ENCODE measurements at regions not wholly inside any gene's neighbourhood (a gene's known extent, or its start where the extent isn't known, plus 50 kb on each side); places are given as distances from the start of the nearest gene placed in this dataset.
A peak's percentile ranks its signal among the peaks of the same experiment; 100 is the strongest.

DNA sequence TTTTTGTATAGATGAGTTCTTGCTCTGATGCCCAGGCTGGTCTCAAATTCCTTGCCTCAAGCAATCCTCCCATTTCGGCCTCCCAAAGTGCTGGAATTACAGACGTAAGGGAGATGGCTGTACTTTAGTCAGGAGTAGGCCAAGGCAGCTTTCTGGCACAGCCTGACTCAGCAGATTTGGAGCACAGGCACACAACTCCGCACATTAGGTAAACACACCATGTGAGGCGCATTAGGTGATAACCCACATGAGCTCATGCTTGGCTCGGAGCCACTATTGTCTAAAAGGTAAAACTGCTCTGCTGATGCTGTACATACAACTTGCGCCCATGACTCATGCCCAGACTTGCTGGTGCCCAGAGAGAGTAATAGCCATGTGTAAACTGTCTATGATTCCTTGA lies 1157.9 kb downstream of the TAF11L14 start:
- H3K27me3 ChIP-seq (replicated peaks in 1 of 4; ENCODE audit: control insufficient read depth in 3 of 4, extremely low read depth in 1 of 4, insufficient read depth in 3 of 4, low read length in 3 of 4): no peaks in the 10 kb centered on the region
- DNase-seq (ENCODE audit: low read depth in 1 of 2, low spot score in 2 of 2): no peak
- no peak for FAIRE-seq

More for the DNA sequence above, 1157.9 kb downstream of the TAF11L14 start:
- Histone ChIP-seq H3K79me1 (ENCODE audit: low read depth, low read length) (no peaks in the 10 kb centered on the region), H2BK5ac (ENCODE audit: low read depth, low read length) (no peak overlapping the region), H3K4me2 (ENCODE audit: insufficient read depth in 1 of 2, low read depth in 2 of 2, low read length in 2 of 2) (no peak overlapping the region), H3K9ac (replicated peaks in 1 of 4; ENCODE audit: extremely low read depth in 1 of 4, low read depth in 3 of 4, low read length in 3 of 4) (no peak overlapping the region), H2AK5ac (ENCODE audit: low read depth, low read length) (no peak overlapping the region), H3K4me1 (replicated peaks in 1 of 4; ENCODE audit: control insufficient read depth in 3 of 4, insufficient read depth in 4 of 4, low read length in 3 of 4) (peaks cover 0 to 4% (median 1%) of the 10 kb centered on the region in 4 experiments; a peak in 3 of 7 replicates), H4K91ac (replicated peaks; ENCODE audit: insufficient read length, low read length) (no peak overlapping the region), H3K79me2 (ENCODE audit: control insufficient read depth in 1 of 2, insufficient read depth in 2 of 2, low read length in 2 of 2) (no peaks in the 10 kb centered on the region), H2BK12ac (ENCODE audit: low read depth, low read length) (peak overlapping the region; percentile 2; the same call in 1 of the 2 replicates), H4K8ac (ENCODE audit: extremely low read depth, insufficient read depth, low read length) (no peak overlapping the region), H4K20me1 (replicated peaks in 1 of 2; ENCODE audit: control insufficient read depth in 1 of 2, insufficient read depth in 2 of 2, low read length in 2 of 2) (no peaks in the 10 kb centered on the region), H3K4ac (replicated peaks; ENCODE audit: insufficient read length, low read depth, low read length) (no peak overlapping the region), H4K5ac (ENCODE audit: insufficient read length, low read depth, low read length) (no peak overlapping the region), H3K56ac (replicated peaks; ENCODE audit: insufficient read length, low read depth, low read length) (no peak overlapping the region), H2BK20ac (ENCODE audit: low read length) (no peak overlapping the region; the same call in 1 of the 2 replicates), H2BK15ac (ENCODE audit: low read length) (no peak overlapping the region), H3K23ac (ENCODE audit: insufficient read length) (no peak overlapping the region), H3K14ac (ENCODE audit: insufficient read length) (no peak overlapping the region), H3K4me3 (ENCODE audit: extremely low read depth in 1 of 4, insufficient read depth in 2 of 4, low read depth in 3 of 4, low read length in 4 of 4) (no peak overlapping the region), H3K36me3 (ENCODE audit: control insufficient read depth in 2 of 4, insufficient read depth in 4 of 4, low read length in 3 of 4) (no peaks in the 10 kb centered on the region), H3K23me2 (ENCODE audit: low read depth, low read length) (no peaks in the 10 kb centered on the region), H3K27ac (ENCODE audit: low read depth, low read length) (no peak overlapping the region), H2BK120ac (replicated peaks; ENCODE audit: low read depth, low read length) (no peak overlapping the region), H3K9me3 (ENCODE audit: insufficient read depth in 2 of 2, low read depth in 1 of 2, low read length in 1 of 2) (peaks cover 0 to 4% of the 10 kb centered on the region in 2 experiments; a peak in 2 of 4 replicates), H3K18ac (ENCODE audit: extremely low read depth, low read length) (no peak overlapping the region), H2AFZ (ENCODE audit: low read length) (no peak overlapping the region)
- WGBS, 2 experiments (ENCODE audit: extremely low coverage in 1 of 2, insufficient coverage in 1 of 2, insufficient read length in 1 of 2, insufficient replicate concordance in 2 of 2, low coverage in 1 of 2, low lambda C conversion rate in 2 of 2, missing lambda C conversion rate in 1 of 2): 91% methylated on average over 6 of the region's 6 CpGs; no CpG with 5 or more reads in 1 of the 2 experiments
- ChIA-PET POLR2A (ENCODE audit: partially characterized antibody) (no interaction called here), CTCF (ENCODE audit: partially characterized antibody) (interaction anchor here (0.5 kb wide), 1 partner anchor 426 kb away, joined by 3 read pairs; no protein-coding TSS in a partner anchor)
- TF ChIP-seq CHD2 (IDR thresholded peaks at IDR 0.05; ENCODE audit: low read length) (no peak), MAFK (IDR thresholded peaks at IDR 0.05; ENCODE audit: low read depth, low read length) (peak; percentile 40; the same call in 1 of the 2 replicates), EGR1 (IDR thresholded peaks at IDR 0.05; ENCODE audit: borderline replicate concordance, low read depth, low read length) (no peak)

Data from H1 (cell line).